NCI-H1436 treated with DMSO at 0.1 percent for 48 hours (cell line): ENCODE measurements at regions not wholly inside any gene's neighbourhood (a gene's known extent, or its start where the extent isn't known, plus 50 kb on each side); places are given as distances from the start of the nearest gene placed in this dataset.

ENCODE experiments used
- DNase-seq: peaks from one replicate; lab custom pipeline; 2025; lab: John Stamatoyannopoulos, UW

GRCh38 chr14:58783792-58784511, 146.2 kb downstream of the DACT1 start:
- DNase-seq = no peak

GRCh38 chr14:58784931-58785330, 147.2 kb downstream of the DACT1 start:
- no peak for DNase-seq

- DNase-seq = no peak
Measured at GRCh38 chr14:58785701-58786100, 147.9 kb downstream of the DACT1 start.

- DNase-seq = no peak
Measured at GRCh38 chr14:58787592-58787991, 149.8 kb downstream of the DACT1 start.

GRCh38 chr14:58788655-58789503, 151.1 kb downstream of the DACT1 start:
- DNase-seq = no peak

- DNase-seq = no peak
Measured at GRCh38 chr14:58789736-58790135, 152.0 kb downstream of the DACT1 start.

- DNase-seq = no peak
Measured at GRCh38 chr14:58792416-58792815, 154.7 kb downstream of the DACT1 start.

GRCh38 chr14:58793131-58793740, 155.5 kb downstream of the DACT1 start:
- DNase-seq = no peak

GRCh38 chr14:58794993-58795762, 157.4 kb downstream of the DACT1 start:
- DNase-seq = no peak

GRCh38 chr14:58796242-58797009, 158.7 kb downstream of the DACT1 start:
- DNase-seq = no peak

- no peak for DNase-seq
Measured at GRCh38 chr14:58797010-58797429, 159.3 kb downstream of the DACT1 start.

GRCh38 chr14:58798173-58798572, 160.4 kb downstream of the DACT1 start:
- no peak for DNase-seq

- no peak for DNase-seq
Measured at GRCh38 chr14:58801086-58801485, 163.3 kb downstream of the DACT1 start.

GRCh38 chr14:58805057-58805456, 167.3 kb downstream of the DACT1 start:
- no peak for DNase-seq

GRCh38 chr14:58805605-58806409, 168.0 kb downstream of the DACT1 start:
- DNase-seq = peak; percentile 96

- no peak for DNase-seq
Measured at GRCh38 chr14:58807191-58807590, 169.4 kb downstream of the DACT1 start.

GRCh38 chr14:58808828-58809227, 171.1 kb downstream of the DACT1 start:
- no peak for DNase-seq

GRCh38 chr14:58809520-58809919, 171.8 kb downstream of the DACT1 start:
- no peak for DNase-seq

GRCh38 chr14:58812050-58812910, 174.5 kb downstream of the DACT1 start:
- DNase-seq = no peak
